Naive thymus-derived CD4-positive, alpha-beta T cell (primary cell): ENCODE measurements at regions not wholly inside any gene's neighbourhood (a gene's known extent, or its start where the extent isn't known, plus 50 kb on each side); places are given as distances from the start of the nearest gene placed in this dataset.

Experiments used
- ATAC-seq: fragments of 150-1000 bp; cut with Tn5 transposase; 2 replicates; pipeline ENCODE4 v1.10.0; 2021; ENCODE audit warnings: mild to moderate bottlenecking, moderate library complexity
- CTCF ChIA-PET: fragments of 350-600 bp; sonication (Branson Sonifier 250); formaldehyde crosslinking; loops from one replicate; lab custom pipeline; 2021; ENCODE audit warnings: antibody characterized with exemption; lab: Charles Lee
- POLR2A ChIA-PET: fragments of 350-600 bp; sonication (Branson Sonifier 250); formaldehyde crosslinking; loops from one replicate; lab custom pipeline; 2021; ENCODE audit warnings: antibody characterized with exemption, inconsistent platforms; lab: Charles Lee
- DNase-seq, 9 donors: peaks; one replicate each; pipeline versions ENCODE4 v3.0.0 to v3.0.0-alpha.2; 2020 to 2022; ENCODE audit warnings: mixed read lengths in 1 of 9
- H3K27ac ChIP-seq: one replicate; pipeline ENCODE4 v1.7.0; 2013; ENCODE audit warnings: mild to moderate bottlenecking, low read depth, low read length, moderate library complexity
- H3K27me3 ChIP-seq, 2 donors: one replicate each; pipeline ENCODE4 v1.7.0; 2013; ENCODE audit warnings: low read length in 2 of 2, mild to moderate bottlenecking in 2 of 2, moderate library complexity in 2 of 2; ENCODE audit not compliant: control insufficient read depth in 2 of 2, insufficient read depth in 2 of 2
- H3K36me3 ChIP-seq, 3 experiments: 1 replicate in 2 of 3; 2 replicates in 1 of 3; pipeline ENCODE4 v1.7.0; 2013; ENCODE audit warnings: low read length in 3 of 3, mild to moderate bottlenecking in 3 of 3, moderate library complexity in 1 of 3; ENCODE audit not compliant: insufficient read depth in 3 of 3, control insufficient read depth in 2 of 3
- H3K4me1 ChIP-seq, 2 donors: one replicate each; pipeline ENCODE4 v1.7.0; 2013; ENCODE audit warnings: low read length in 2 of 2, mild to moderate bottlenecking in 2 of 2, moderate library complexity in 1 of 2; ENCODE audit not compliant: control insufficient read depth in 2 of 2, insufficient read depth in 2 of 2
- H3K4me3 ChIP-seq: 2 replicates; pipeline ENCODE4 v1.7.0; 2013; ENCODE audit warnings: mild to moderate bottlenecking, low read length
- H3K9me3 ChIP-seq, 3 experiments: 1 replicate in 2 of 3; 2 replicates in 1 of 3; pipeline ENCODE4 v1.7.0; 2013; ENCODE audit warnings: low read length in 3 of 3; ENCODE audit not compliant: control insufficient read depth in 2 of 3
- H3K27ac Mint-ChIP-seq, 9 donors: one replicate each; pipeline ENCODE4 v1.8.0; 2020 to 2022; ENCODE audit warnings: mixed read lengths in 9 of 9, mild to moderate bottlenecking in 8 of 9, moderate library complexity in 5 of 9, inconsistent platforms in 2 of 9
- H3K27me3 Mint-ChIP-seq, 5 donors: one replicate each; pipeline ENCODE4 v1.8.0; 2021 to 2022; ENCODE audit warnings: mixed read lengths in 5 of 5, mild to moderate bottlenecking in 1 of 5
- H3K36me3 Mint-ChIP-seq, 5 donors: one replicate each; pipeline ENCODE4 v1.8.0; 2020 to 2022; ENCODE audit warnings: mixed read lengths in 5 of 5, mild to moderate bottlenecking in 3 of 5, inconsistent platforms in 1 of 5
- H3K4me1 Mint-ChIP-seq, 7 donors: one replicate each; pipeline ENCODE4 v1.8.0; 2020 to 2022; ENCODE audit warnings: mixed read lengths in 7 of 7, mild to moderate bottlenecking in 3 of 7, inconsistent platforms in 1 of 7
- H3K4me3 Mint-ChIP-seq, 10 donors: one replicate each; pipeline ENCODE4 v1.8.0; 2020 to 2022; ENCODE audit warnings: mild to moderate bottlenecking in 10 of 10, mixed read lengths in 10 of 10, moderate library complexity in 6 of 10, inconsistent platforms in 2 of 10
- H3K9me3 Mint-ChIP-seq, 11 donors: one replicate each; pipeline ENCODE4 v1.8.0; 2020 to 2022; ENCODE audit warnings: mixed read lengths in 11 of 11, mild to moderate bottlenecking in 4 of 11, inconsistent platforms in 1 of 11, moderate library complexity in 1 of 11
- intact Hi-C, 2 donors: fragments of 100-400 bp; cut with micrococcal nuclease; formaldehyde crosslinking; loops; one replicate each; pipeline ENCODE4 v1.15.1; 2023

- no peak overlapping the region for H3K4me3 ChIP-seq
- ATAC-seq = no peak
- H3K27me3 ChIP-seq = no peaks in the 10 kb centered on the region
- H3K4me1 ChIP-seq = no peaks in the 10 kb centered on the region
- intact Hi-C loops = no loop called here
- Mint-ChIP-seq H3K4me3 (no peak overlapping the region), H3K27ac (no peak overlapping the region), H3K36me3 (no peaks in the 10 kb centered on the region), H3K4me1 (no peaks in the 10 kb centered on the region), H3K9me3 (peaks cover 0 to 5% (median 0%) of the 10 kb centered on the region in 11 donors), H3K27me3 (no peaks in the 10 kb centered on the region)
- POLR2A ChIA-PET = no interaction called here
- CTCF ChIA-PET = interaction anchor here (0.6 kb wide), 1 partner anchor 191 kb away, joined by 3 read pairs; no protein-coding TSS in a partner anchor
- no peaks in the 10 kb centered on the region for H3K36me3 ChIP-seq
- H3K27ac ChIP-seq = no peak overlapping the region
- no peaks in the 10 kb centered on the region for H3K9me3 ChIP-seq
- no peak for DNase-seq
Observed at GRCh38 chr7:79719216-79719615, 265.7 kb upstream of the MAGI2 start.

DNA sequence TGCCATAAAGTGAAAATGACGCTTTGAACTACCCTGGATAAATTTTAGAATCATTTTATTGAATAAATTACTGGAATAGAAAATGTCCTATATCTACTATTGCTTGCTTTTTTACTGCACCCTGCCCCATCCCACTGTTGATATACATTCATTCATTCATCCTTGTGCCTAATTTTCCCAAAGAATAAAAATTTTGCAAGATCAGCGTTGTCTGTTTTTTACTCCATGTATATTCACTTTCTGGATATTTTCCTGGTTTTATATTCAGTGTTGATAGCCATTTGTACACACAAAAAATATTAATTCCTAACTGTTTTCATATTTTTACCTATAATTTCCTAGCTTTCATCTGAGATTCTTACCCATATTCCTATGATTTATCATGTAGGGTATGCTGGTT is 262.9 kb upstream of the MAGI2 start:
- POLR2A ChIA-PET = no interaction called here
- Mint-ChIP-seq H3K36me3 (no peaks in the 10 kb centered on the region), H3K4me3 (no peak overlapping the region), H3K27me3 (no peaks in the 10 kb centered on the region), H3K9me3 (peaks cover 0 to 5% (median 0%) of the 10 kb centered on the region in 11 donors), H3K27ac (no peak overlapping the region), H3K4me1 (no peaks in the 10 kb centered on the region)
- H3K9me3 ChIP-seq = no peaks in the 10 kb centered on the region
- no peak overlapping the region for H3K27ac ChIP-seq
- intact Hi-C loops = no loop called here
- no peaks in the 10 kb centered on the region for H3K36me3 ChIP-seq
- H3K4me3 ChIP-seq = no peak overlapping the region
- DNase-seq (no peak), ATAC-seq (no peak)
- H3K4me1 ChIP-seq = no peaks in the 10 kb centered on the region
- no peaks in the 10 kb centered on the region for H3K27me3 ChIP-seq
- CTCF ChIA-PET = no interaction called here

GRCh38 chr7:79714081-79714480 is 260.6 kb upstream of the MAGI2 start:
- Mint-ChIP-seq H3K4me3 (no peak overlapping the region), H3K27me3 (no peaks in the 10 kb centered on the region), H3K27ac (no peak overlapping the region), H3K36me3 (no peaks in the 10 kb centered on the region), H3K9me3 (peaks cover 0 to 8% (median 0%) of the 10 kb centered on the region in 11 donors), H3K4me1 (no peaks in the 10 kb centered on the region)
- intact Hi-C loops = no loop called here
- H3K36me3 ChIP-seq = no peaks in the 10 kb centered on the region
- H3K27me3 ChIP-seq = no peaks in the 10 kb centered on the region
- no peak for DNase-seq
- no peak for ATAC-seq
- H3K4me1 ChIP-seq = no peaks in the 10 kb centered on the region
- no peaks in the 10 kb centered on the region for H3K9me3 ChIP-seq
- ChIA-PET CTCF (interaction anchor here (0.7 kb wide), 1 partner anchor 332 kb away, joined by 3 read pairs; no protein-coding TSS in a partner anchor), POLR2A (no interaction called here)
- no peak overlapping the region for H3K4me3 ChIP-seq
- H3K27ac ChIP-seq = no peak overlapping the region

DNA sequence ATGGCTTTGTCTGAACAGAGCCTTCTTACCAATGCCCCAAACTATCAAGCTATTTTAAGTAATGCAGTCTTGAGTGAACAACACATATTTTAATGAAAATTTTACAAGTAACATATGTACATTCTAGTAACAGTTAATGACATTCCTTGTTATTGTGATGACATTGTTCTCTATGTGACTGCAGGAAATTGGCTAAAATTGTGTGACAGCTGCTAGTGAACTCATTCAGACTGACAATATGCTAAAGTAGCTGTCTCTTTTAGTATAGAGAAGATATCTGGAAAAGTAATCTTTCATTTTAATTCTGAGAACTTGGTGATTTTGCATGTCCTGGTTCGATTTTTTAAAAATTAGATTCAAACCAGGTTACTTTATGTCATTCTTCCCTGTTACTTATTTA is 259.8 kb upstream of the MAGI2 start:
- H3K4me1 Mint-ChIP-seq = no peaks in the 10 kb centered on the region
- H3K27ac Mint-ChIP-seq = no peak overlapping the region
- peaks cover 0 to 8% (median 0%) of the 10 kb centered on the region in 11 donors for H3K9me3 Mint-ChIP-seq
- Histone ChIP-seq H3K36me3 (no peaks in the 10 kb centered on the region), H3K9me3 (no peaks in the 10 kb centered on the region), H3K4me1 (no peaks in the 10 kb centered on the region), H3K27me3 (no peaks in the 10 kb centered on the region), H3K27ac (no peak overlapping the region), H3K4me3 (no peak overlapping the region)
- no peak for DNase-seq
- no peaks in the 10 kb centered on the region for H3K27me3 Mint-ChIP-seq
- ATAC-seq = no peak
- ChIA-PET POLR2A (no interaction called here), CTCF (no interaction called here)
- intact Hi-C loops = no loop called here
- no peaks in the 10 kb centered on the region for H3K36me3 Mint-ChIP-seq
- no peak overlapping the region for H3K4me3 Mint-ChIP-seq

DNA sequence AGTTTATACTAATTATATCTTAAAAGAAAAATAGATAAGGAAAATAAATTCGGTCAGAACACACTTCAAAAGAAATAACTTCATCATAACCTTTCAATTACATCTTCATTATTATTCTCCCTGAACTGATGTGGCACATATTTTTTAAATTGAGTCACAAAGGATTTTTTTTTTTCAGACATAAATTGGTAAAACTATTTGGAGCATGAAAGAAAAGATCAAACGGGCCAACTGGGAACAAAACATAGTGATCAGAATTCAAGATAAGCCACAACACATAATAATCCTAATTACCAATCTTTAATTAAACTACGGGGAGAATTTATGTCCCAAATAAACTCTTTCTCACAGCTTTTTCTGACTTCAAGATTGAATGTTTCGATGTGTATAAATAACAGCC is 258.2 kb upstream of the MAGI2 start:
- no peaks in the 10 kb centered on the region for H3K9me3 ChIP-seq
- no peaks in the 10 kb centered on the region for H3K36me3 ChIP-seq
- no peak overlapping the region for H3K27ac Mint-ChIP-seq
- H3K4me1 ChIP-seq = no peaks in the 10 kb centered on the region
- no peaks in the 10 kb centered on the region for H3K36me3 Mint-ChIP-seq
- no peaks in the 10 kb centered on the region for H3K27me3 Mint-ChIP-seq
- ChIA-PET POLR2A (no interaction called here), CTCF (no interaction called here)
- H3K27me3 ChIP-seq = no peaks in the 10 kb centered on the region
- H3K4me3 Mint-ChIP-seq = no peak overlapping the region
- no peak for DNase-seq
- no peak for ATAC-seq
- peaks cover 0 to 3% (median 0%) of the 10 kb centered on the region in 11 donors for H3K9me3 Mint-ChIP-seq
- no peak overlapping the region for H3K4me3 ChIP-seq
- no peaks in the 10 kb centered on the region for H3K4me1 Mint-ChIP-seq
- intact Hi-C loops = no loop called here
- no peak overlapping the region for H3K27ac ChIP-seq

DNA sequence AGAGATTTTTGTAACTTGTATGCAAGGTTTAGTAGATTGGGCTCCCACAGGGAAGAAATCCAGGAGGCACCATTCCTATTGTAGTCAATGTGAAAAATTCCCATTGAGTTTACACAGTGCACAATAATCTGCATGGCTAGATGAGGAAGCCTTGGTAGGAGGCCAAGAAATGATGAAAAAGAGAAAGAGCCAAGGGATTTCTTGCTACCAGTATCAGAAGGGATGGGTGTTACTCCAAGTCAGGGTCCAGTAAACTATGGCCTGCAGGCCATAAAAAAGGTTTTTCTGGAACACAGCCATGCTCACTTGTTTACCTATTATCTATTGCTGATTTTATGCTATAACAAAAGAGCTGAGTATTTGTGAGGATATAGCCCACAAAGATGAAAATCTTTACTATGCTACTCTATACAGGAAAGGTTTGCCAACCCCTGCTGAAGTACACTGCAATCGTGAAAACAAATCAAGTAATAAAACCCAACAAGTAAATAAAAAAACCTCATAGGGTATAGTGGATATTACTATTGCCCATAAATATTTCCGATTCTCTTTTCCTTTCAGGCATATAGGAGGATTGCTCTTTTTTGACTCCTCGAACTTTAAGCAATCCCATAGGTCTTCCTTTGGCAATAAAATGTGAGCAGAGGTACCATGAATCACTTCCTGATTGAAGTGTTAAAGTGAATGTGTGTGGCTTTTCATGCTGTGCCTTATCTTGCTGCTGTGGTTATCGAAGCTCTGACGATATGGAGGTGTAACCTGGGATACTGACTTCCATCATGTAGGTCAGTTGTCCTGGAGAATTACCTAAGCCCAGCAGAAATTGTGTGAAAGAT is 256.3 kb upstream of the MAGI2 start:
- Histone ChIP-seq H3K4me3 (no peak overlapping the region), H3K4me1 (no peaks in the 10 kb centered on the region), H3K27ac (no peak overlapping the region), H3K9me3 (no peaks in the 10 kb centered on the region), H3K36me3 (no peaks in the 10 kb centered on the region), H3K27me3 (no peaks in the 10 kb centered on the region)
- H3K27me3 Mint-ChIP-seq = no peaks in the 10 kb centered on the region
- ChIA-PET POLR2A (no interaction called here), CTCF (no interaction called here)
- no peak for ATAC-seq
- no peaks in the 10 kb centered on the region for H3K4me1 Mint-ChIP-seq
- no peak overlapping the region for H3K4me3 Mint-ChIP-seq
- no peaks in the 10 kb centered on the region for H3K36me3 Mint-ChIP-seq
- no peak overlapping the region for H3K27ac Mint-ChIP-seq
- no peak for DNase-seq
- intact Hi-C loops = no loop called here
- peaks cover 0 to 6% (median 0%) of the 10 kb centered on the region in 11 donors for H3K9me3 Mint-ChIP-seq

GRCh38 chr7:79702116-79702515 is 248.6 kb upstream of the MAGI2 start:
- H3K4me1 Mint-ChIP-seq = no peaks in the 10 kb centered on the region
- no peaks in the 10 kb centered on the region for H3K36me3 ChIP-seq
- ATAC-seq (no peak), DNase-seq (no peak)
- H3K4me1 ChIP-seq = no peaks in the 10 kb centered on the region
- H3K27ac ChIP-seq = no peak overlapping the region
- POLR2A ChIA-PET = no interaction called here
- H3K4me3 Mint-ChIP-seq = no peak overlapping the region
- CTCF ChIA-PET = no interaction called here
- no peak overlapping the region for H3K27ac Mint-ChIP-seq
- intact Hi-C loops = no loop called here
- H3K9me3 Mint-ChIP-seq = peaks cover 0 to 6% (median 0%) of the 10 kb centered on the region in 11 donors
- no peaks in the 10 kb centered on the region for H3K27me3 ChIP-seq
- no peaks in the 10 kb centered on the region for H3K9me3 ChIP-seq
- no peaks in the 10 kb centered on the region for H3K36me3 Mint-ChIP-seq
- peaks cover 0 to 4% (median 0%) of the 10 kb centered on the region in 5 donors for H3K27me3 Mint-ChIP-seq
- no peak overlapping the region for H3K4me3 ChIP-seq
